GM12891 (cell line): ENCODE measurements at regions not wholly inside any gene's neighbourhood (a gene's known extent, or its start where the extent isn't known, plus 50 kb on each side); places are given as distances from the start of the nearest gene placed in this dataset.

ENCODE experiments used
- POLR2A ChIP-seq: IDR thresholded peaks from 2 replicates; pipeline ENCODE4 v1.6.1; 2011; ENCODE audit warnings: low read depth, low read length, control low read depth
- POU2F2 ChIP-seq: IDR thresholded peaks from 2 replicates; pipeline ENCODE4 v1.6.1; 2011; ENCODE audit warnings: low read depth, mild to moderate bottlenecking, control low read depth, low read length, moderate library complexity
- TAF1 ChIP-seq: IDR thresholded peaks from 2 replicates; pipeline ENCODE4 v1.6.1; 2011; ENCODE audit warnings: low read depth, low read length, control low read depth

DNA sequence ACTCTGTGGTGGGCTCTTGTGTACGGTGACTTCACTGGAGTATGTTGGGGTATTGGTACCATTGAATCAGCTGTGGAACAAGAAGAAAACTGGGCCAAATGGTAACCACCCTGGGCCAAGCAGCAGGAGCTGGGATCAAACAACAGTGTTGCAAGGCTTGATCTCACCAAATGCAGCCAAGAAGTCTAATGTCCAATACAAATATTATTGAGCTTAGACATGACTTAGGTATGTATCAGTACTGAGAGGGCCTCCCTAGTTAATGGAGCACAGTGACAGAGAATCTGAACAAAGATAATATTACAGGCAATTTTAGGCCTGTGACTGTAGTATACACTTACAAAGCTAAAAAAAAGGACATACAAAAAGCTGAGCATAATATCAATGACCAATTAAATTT, 604.8 kb downstream of the PLA2G4A start:
- TF ChIP-seq POLR2A (no peak), TAF1 (no peak), POU2F2 (no peak)
